Stimulated activated CD4-positive, alpha-beta T cell treated with anti-CD3 and anti-CD28 coated beads, Interleukin-4, amount 100 ng/mL, for 48 hours (primary cell): ENCODE measurements at regions not wholly inside any gene's neighbourhood (a gene's known extent, or its start where the extent isn't known, plus 50 kb on each side); places are given as distances from the start of the nearest gene placed in this dataset.
"Not testable (repeated sequence)": the region's sequence is repeated elsewhere in the genome, so short reads cannot be mapped to it uniquely, and the experiment has no call there.

Experiments
- DNase-seq, 2 donors: peaks; one replicate each; pipeline ENCODE4 v3.0.0-alpha.2; 2020; ENCODE audit warnings: low read depth in 2 of 2

- DNase-seq = no peak
Observed at GRCh38 chr3:159045279-159045885, 243.5 kb downstream of the MFSD1 start.

DNA sequence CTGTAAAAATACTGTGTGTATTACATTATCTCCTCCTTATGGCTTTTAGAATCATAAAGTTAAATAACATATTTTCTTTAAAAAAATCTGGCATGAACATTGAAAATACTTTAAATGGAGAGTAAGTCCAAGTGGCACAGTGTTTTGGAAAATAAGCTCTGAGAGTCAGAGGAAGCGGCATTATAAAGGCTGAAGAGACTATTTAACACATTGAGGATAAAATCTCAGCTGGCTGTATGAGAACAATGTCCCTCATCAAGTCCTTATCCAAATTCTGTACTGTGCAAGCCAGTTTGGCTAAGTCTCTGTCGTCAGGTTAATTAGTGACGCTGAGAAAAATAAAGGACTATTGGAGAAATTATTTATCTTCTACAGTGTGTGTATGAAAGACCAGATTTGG, 245.5 kb downstream of the MFSD1 start:
- no peak for DNase-seq

DNA sequence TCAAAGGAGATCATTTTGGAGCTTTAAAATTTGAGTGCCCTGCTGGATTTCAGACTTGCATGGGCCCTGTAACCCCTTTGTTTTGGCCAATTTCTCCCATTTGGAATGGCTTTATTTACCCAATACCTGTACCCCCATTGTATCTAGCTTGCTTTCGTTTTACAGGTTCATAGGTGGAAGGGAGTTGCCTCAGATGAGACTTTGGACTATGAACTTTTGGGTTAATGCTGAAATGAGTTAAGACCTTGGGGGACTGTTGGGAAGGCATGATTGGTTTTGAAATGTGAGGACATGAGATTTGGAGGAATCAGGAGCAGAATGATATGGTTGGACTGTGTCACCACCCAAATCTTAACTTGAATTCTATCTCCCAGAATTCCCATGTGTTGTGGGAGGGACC, 250.6 kb downstream of the MFSD1 start:
- not testable (repeated sequence) for DNase-seq

- DNase-seq = no peak
Observed at GRCh38 chr3:159057621-159058020, 255.8 kb downstream of the MFSD1 start.

GRCh38 chr3:159058859-159059258, 257.0 kb downstream of the MFSD1 start:
- DNase-seq = no peak

DNA sequence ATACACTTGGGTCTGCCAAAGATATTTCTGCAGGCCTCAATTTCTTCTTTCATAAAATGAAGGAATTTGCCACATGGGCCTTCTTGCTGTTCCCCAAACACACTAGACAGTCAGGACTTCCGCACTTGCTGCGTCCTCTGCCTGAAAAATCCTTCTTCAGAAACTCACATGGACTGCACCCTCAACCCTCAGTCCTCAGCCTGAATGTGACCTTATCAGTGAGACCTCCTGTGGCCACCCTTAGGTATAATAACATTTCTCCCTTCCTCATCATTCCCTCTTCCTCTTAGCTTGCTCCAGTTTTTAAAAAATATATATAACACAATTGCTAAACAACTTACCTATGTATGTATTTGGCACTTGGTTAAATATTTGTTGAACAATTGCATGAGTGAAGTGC, 257.5 kb downstream of the MFSD1 start:
- DNase-seq = no peak

DNA sequence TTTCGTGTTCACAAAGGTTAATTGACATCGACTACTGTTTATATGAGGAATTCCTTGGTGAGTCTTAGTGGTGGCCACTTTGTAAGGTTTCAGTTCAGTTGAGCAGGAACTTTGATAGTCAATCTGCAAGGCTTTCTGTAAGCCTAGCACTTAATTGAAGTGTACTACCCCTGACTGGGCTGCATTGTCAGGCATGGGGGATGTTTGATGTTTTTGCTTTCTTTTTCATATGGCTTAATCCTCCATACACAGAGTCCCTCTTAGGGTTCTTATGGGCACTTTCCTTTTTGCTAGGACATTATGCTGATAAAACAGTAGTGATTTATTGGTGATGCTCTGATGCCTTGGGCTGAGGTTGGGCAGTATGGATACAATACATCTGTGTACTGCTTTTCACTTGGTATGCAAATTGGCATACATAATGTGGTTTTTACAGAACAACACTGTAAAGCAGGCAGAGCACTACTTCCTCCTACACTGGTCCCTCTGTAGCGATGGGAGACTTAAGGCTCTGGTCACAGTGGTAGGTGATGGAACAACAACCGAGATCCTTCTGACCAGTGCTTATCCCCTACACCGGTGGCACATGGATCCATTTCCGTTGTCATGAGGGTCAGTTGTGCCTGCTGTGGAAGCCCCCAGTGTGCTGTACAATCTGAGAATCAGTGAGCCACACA, 261.0 kb downstream of the MFSD1 start:
- no peak for DNase-seq

DNA sequence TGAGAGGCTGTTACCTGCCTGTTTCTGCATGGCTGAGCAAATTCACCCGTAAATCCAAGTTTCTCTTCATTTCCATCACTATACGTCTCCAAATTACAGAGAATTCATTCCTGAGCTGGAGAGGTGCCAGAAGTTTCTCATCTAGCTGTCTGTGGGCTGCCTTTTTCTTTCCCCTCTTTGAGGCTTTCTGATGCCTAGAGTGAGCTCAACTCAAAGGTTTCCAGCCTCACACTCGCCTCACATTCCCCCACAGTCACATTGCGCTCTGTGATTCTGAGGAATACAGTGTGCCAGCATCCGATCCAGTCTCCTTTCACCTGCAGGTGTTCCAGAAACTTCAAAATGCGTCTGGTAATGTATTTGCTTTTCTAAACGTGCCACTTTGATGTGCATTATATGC, 267.2 kb downstream of the MFSD1 start, which contains the start of gene IQCJ:
Gene IQCJ, plus strand, starts transcription at position 229 of the 400 bp plus-strand sequence.
- DNase-seq = no peak

- DNase-seq = no peak
Observed at GRCh38 chr3:159069866-159070425, 268.1 kb downstream of the MFSD1 start.

GRCh38 chr3:159074756-159075701, 273.2 kb downstream of the MFSD1 start:
- DNase-seq = no peak

DNA sequence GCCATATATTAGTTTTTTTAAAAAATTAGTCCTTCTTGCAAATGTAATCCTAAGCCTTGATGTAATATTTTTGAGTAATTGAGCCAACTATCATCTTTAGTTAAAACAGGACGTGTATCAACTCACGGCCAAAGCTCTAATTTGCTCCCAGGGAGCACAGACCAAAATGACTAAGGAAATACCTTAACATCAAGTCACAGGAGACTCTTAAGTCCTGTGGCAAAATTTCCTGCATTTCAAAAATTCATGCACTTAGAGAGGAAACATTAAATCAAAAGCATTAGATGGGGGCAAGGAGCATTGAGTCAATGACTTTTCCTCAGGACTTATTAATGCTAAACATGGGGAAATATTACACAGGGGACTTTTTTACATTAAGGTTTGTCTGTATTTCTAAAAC, 276.0 kb downstream of the MFSD1 start:
- DNase-seq = no peak

DNA sequence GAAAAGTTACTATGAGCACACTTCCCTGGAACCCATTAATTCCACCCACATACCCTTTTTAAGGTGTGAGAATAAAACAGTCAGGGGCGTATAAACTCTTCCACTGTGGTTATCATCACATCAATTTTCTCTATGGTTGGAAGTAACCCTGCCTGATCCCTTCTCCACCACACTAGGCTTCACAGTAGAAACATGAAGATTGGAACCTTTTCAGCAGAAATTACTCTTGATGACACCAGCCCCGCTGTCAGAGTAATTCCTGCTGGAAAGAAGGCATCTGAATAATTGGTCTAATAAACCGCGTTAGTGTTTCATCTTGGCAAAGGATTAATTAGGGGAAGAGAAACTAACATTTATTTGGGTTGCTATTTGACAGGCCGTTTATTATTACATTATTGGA, 278.4 kb downstream of the MFSD1 start:
- DNase-seq = no peak

DNA sequence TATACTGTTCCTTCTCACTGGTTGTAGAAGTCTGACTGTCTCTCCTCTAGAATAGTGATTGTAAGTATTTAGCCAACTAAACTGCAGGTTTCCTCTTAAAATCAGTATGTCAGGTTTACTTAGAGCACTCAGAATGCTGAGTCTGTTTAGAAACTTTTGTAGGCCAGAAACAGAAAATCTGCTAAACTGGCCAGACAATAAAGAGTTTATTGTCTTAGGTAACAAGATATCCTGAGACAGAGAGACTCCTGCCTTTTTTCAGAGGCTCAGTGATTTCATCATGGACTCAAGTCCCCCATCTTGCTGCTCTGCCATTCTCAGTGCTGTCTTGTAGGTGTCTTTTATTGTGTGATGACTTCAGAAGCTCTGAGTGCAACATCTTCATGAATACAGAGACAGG, 279.0 kb downstream of the MFSD1 start:
- DNase-seq = no peak

- DNase-seq = no peak
Observed at GRCh38 chr3:159082519-159082918, 280.7 kb downstream of the MFSD1 start.

DNA sequence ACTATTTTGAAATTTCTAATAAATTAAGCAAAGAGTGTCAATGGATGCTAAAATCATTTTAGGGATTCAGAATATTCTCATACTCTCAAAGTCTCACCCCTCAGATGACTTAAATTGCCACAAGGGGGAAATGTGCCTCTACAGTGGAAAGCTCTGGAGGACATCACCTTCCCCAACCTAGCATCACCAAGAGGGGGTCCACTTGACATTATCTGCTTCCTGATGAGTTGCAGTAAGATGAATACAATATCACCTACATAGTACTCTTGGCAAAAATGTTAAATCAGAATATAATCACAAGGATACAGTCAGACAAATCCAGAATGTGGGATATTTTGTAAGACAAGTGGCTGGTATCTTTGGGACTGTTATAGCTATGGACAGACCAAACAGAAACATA, 290.1 kb downstream of the MFSD1 start:
- DNase-seq = no peak

DNA sequence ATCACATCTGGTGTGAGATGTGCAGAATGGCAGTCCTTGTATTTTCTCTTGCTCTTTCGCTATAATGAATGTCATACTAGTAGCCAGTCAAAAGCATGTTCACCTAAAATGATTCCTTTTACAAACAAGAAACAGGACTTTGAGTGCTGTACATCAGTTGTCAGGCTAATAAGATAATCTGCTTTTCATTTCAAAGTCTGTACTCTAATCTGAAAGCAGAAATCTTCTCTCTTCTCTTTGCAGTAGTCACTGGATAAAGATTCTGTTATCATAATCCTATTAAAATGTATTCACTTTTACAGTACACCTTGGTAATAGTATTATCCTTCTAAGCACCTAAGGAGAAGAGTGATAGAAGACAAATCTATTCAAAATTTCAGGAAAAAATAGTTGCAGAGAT, 300.1 kb downstream of the MFSD1 start:
- DNase-seq = no peak

- no peak for DNase-seq
Observed at GRCh38 chr3:159112724-159113123, 310.9 kb downstream of the MFSD1 start.

- DNase-seq = no peak
Observed at GRCh38 chr3:159113221-159113875, 311.5 kb downstream of the MFSD1 start.

DNA sequence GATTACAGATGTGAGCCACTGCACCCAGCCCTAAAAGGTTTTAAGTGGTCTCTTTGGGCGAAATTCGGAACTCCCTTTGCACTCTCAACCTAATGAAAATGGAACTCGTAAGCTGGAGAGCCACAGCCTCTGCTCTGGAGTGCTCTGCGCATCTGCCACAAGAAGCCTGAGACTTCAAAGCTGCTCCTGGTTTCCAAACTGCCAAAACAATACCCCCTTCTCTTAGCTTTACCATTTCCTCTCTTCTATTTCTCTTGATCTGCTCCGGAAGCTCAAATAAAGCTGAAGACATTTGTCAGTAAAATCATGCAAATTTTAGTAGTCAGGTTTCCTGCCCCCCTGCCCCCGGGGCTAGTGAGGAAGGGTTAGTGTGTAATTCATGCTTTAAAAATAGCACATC, 312.7 kb downstream of the MFSD1 start:
- no peak for DNase-seq

DNA sequence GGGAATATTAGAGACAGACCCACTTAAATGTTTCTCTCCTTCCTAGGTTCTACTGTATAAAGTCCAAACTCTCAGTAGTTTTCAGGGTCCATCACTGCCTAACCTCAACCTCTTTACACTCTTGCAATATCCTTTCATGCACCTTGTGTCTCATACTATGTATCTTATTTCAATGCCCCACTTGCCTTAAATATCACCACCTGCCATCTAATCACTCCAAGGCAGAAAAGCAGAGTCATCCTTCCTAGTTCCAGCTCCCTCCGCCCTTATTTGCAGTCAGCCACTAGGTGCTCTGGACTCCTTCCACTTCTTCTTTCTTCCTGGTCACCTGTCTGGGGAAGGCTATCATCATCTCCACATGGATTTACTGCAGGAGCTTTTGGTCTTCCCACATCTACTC, 322.0 kb downstream of the MFSD1 start:
- DNase-seq = no peak

- no peak for DNase-seq
Observed at GRCh38 chr3:159126261-159127020, 324.6 kb downstream of the MFSD1 start.
